HG03354 (cell line): ENCODE measurements at regions not wholly inside any gene's neighbourhood (a gene's known extent, or its start where the extent isn't known, plus 50 kb on each side); places are given as distances from the start of the nearest gene placed in this dataset.

Source experiments
- ATAC-seq: cut with Tn5 transposase; IDR thresholded peaks from one replicate; pipeline ENCODE4 v1.9.1; 2021; ENCODE audit warnings: mild to moderate bottlenecking; ENCODE audit not compliant: unreplicated experiment, poor library complexity, severe bottlenecking

- no peak for ATAC-seq
Measured at GRCh38 chr16:64580558-64580957, 541.3 kb downstream of the CDH11 start.

- ATAC-seq = no peak
Measured at GRCh38 chr16:64579712-64580111, 542.2 kb downstream of the CDH11 start.

DNA sequence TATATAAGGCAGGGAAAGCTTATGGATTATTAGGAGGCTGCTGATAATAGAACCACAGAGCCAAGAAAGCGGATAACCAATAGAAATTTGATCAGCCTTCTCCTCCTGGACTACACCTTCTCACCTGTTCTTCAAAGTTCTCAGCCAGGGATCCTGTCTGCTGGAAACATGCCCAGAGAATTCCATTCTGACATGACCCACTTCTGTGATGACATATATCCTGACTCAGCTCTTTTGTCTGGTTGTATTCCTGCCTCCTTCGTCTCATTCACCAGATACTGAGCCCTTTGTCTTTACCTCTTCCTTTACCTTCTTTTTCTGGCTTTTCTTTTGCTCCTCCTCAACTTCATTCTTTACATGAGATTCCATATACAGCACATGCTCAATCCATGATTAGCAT lies 576.1 kb downstream of the CDH11 start:
- no peak for ATAC-seq

- ATAC-seq = no peak
Measured at GRCh38 chr16:64544859-64545258, 577.0 kb downstream of the CDH11 start.

DNA sequence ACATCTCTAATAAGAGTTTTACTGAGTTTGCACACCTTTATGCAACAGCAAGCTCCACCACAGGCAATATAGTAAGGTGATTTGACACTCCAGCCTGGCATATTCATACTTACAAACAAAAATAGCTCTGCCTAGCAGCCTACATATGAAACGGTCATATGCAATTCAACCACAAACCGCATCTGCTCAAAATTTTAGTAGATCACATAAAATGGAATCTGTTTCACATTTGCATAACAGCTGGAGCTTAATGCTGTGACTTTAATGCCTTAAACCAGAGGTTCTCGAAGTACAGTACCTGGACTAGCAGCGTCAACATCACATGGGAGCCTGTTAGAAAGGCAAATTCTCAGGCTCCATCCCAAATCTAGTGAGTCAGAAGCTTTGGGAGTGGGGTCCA lies 578.4 kb downstream of the CDH11 start:
- no peak for ATAC-seq

- no peak for ATAC-seq
Measured at GRCh38 chr16:64543031-64543430, 578.8 kb downstream of the CDH11 start.

- ATAC-seq = no peak
Measured at GRCh38 chr16:64542152-64542551, 579.7 kb downstream of the CDH11 start.

DNA sequence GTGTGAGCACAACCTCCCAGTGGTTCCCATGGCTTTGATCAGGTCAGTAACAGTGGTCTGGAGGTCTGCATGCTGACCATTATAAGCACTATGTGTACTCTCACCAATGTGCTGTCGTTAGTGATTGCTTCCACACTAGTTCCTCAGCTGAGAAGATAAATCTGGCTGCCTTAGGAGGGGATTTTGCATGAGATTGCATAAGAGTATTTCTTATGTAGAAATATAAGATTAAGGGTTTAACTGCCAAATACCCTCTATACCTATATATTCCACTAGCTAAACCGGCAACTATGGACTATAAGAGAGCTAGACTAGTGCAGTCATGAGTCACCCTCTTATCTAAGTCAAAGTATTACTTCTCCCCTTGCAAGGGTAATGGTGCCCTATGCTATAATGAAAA lies 580.2 kb downstream of the CDH11 start:
- no peak for ATAC-seq

DNA sequence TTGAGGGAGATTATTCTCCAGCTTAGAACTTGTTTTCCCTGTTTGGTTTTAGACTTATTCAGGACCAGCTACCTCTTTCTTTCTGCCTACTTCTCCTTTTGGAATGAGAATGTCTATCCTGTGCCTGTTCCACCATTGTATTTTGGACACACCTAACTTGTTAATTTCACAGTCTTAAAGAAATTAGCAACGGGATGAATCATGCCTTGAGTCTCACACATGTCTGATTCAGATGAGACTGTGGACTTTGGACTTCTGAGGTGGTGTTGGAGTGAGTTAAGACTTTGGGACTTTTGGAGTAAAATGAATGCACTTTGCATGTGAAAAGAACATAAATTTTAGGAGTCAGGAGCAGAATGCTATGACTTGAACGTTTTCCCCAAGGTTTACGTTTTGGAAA lies 581.4 kb downstream of the CDH11 start:
- no peak for ATAC-seq

DNA sequence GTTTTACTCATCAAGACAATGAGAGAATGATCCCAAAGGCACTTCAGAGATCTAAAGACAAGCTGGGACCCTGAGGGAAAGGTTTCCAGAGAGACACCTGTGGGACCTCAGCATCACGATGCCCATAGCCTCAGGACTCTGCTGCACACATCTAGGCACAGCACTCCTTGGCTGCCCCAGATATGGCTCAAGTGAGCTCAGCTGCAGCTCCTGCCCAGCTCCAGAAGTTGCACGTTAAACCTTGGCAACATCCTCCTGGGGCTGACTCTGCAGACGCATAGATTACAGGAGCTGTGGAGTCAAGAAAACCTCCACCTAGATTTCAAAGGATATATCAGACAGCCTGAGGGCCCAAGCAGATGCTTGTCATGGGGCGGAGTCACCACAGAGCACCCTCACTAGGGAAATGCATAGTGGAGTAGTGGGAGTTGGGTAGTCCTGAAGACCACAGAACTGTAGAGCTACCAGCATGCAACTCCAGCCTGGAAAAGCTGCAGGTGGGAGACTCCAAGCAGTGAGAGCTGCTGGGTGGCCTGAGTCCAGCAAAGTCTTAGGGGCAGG lies 582.0 kb downstream of the CDH11 start:
- no peak for ATAC-seq

- ATAC-seq = no peak
Measured at GRCh38 chr16:64534180-64534780, 587.6 kb downstream of the CDH11 start.

GRCh38 chr16:64532691-64533090 lies 589.2 kb downstream of the CDH11 start:
- ATAC-seq = no peak

- no peak for ATAC-seq
Measured at GRCh38 chr16:64532117-64532516, 589.7 kb downstream of the CDH11 start.

DNA sequence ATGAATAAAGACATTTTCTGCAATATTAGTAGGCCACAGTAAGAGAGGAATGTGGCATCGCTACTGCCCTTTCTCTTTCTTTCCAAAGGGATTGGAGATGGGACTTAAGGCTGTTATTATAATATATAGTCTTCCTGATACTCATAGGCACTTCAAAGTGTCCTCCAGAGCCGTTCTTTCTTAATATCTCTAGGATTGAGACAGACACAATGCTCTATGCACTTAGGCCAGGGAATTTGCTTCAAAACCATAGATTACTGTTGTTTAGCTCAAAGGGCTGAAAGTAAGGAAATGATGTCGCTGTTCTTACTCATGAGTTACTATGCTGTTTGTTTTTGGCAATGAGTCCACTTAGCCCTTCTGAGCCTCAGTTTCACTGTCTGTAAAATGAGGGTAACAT lies 590.5 kb downstream of the CDH11 start:
- ATAC-seq = no peak

DNA sequence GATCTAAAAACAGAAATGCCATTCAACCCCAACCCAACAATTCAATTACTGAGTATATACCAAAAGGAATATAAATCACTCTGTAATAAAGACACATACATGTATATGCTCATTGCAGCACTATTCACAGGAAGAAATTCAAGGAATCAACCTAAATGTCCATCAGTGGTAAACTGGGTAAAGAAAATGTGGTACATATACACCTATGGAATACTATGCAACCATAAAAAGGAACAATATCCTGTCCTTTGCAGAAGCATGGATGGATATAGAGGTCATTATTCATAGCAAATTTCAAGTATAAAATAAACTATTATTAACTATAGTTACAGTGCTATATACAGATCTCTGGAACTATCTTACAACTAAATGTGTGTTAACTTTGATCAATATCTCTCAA lies 599.3 kb downstream of the CDH11 start:
- no peak for ATAC-seq

GRCh38 chr16:64513871-64514270 lies 608.0 kb downstream of the CDH11 start:
- ATAC-seq = no peak

DNA sequence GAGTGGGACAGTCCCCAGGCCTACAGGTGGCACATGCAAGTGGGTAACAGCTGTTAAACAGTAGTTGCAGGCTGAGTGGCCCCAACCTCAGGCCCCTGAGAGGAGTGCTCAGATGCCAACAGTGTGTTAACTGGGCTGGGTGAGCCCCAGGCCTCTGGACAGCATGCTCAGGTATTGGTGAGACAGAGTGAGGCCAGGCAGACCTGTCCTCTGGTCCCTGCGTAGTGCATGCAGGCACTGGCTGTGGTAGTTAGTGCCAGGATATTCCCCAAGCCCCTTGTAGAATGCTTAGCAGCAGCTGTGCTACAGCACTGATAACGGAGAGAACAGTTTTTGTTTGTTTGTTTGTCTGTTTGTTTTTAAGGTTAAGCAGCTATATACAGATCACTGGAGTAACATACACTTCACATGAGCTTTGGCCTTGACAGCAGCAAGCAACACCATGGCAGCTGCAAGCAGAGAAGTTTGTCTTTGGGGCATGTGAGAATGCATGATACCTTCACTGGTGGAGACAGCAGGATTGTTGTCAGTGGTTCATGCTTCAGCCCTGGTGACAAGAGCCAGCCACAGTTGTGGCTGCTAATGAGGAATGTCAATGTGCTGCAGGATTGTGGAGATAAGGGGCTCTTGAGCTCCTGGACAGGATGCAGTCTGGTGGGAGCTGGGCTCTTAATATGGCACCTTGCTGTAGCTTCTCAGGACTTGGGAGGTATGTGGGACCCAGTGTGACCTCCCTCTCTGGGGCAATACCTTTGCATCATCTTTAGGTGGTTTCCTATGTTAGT lies 614.4 kb downstream of the CDH11 start:
- ATAC-seq = no peak

- ATAC-seq = no peak
Measured at GRCh38 chr16:64499211-64499610, 622.7 kb downstream of the CDH11 start.

DNA sequence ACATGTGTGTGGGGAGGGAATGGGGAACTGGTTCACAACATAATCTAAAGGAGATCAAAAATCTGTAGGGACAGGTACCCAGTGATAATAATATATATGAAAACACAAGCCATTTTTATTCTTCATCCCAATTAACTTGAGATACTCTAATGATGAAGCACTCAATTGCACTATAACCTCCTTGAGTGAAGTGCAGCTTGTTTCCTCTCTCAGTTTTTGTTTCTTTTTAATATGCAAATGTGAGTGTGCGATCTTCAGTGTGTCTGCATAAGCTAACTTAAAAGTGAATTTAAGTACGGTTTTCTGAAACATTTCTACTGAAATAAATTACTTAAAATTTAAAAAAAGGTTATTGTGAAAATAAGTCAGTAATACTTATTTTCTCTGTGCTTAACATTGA lies 623.5 kb downstream of the CDH11 start:
- ATAC-seq = no peak

DNA sequence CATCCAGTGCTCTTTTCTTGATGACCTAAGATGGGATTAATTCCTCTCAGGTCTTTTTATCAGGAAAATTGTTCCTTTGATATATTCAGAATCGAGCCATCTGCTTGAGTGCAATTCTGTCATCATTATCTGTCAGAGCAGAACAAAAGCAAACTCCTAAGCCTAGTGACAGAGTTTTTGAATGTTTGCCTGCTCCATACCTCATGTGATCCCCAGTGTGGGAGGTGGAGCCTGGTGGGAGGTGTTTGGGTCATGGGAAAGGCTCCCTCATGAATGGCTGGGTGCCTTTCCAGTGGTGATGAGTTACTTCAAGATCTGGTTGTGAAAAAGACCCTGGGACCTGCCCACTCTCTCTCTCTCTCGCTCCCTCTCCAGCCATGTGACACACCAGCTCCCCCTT lies 628.2 kb downstream of the CDH11 start:
- ATAC-seq = no peak

- ATAC-seq = no peak
Measured at GRCh38 chr16:64489449-64489848, 632.4 kb downstream of the CDH11 start.
